Activated CD4-positive, alpha-beta memory T cell treated with anti-CD3 and anti-CD28 coated beads for 36 hours (primary cell): ENCODE measurements at regions not wholly inside any gene's neighbourhood (a gene's known extent, or its start where the extent isn't known, plus 50 kb on each side); places are given as distances from the start of the nearest gene placed in this dataset.

Experiments
- CTCF ChIA-PET: fragments of 350-600 bp; sonication (Branson Sonifier 250); formaldehyde crosslinking; loops from one replicate; lab custom pipeline; 2021; ENCODE audit warnings: antibody characterized with exemption, inconsistent platforms; lab: Charles Lee
- POLR2A ChIA-PET: fragments of 350-600 bp; sonication (Branson Sonifier 250); formaldehyde crosslinking; loops from one replicate; lab custom pipeline; 2021; ENCODE audit warnings: antibody characterized with exemption; lab: Charles Lee
- DNase-seq: peaks from one replicate; pipeline ENCODE4 v3.0.0-alpha.2; 2020
- H3K27ac Mint-ChIP-seq: one replicate; pipeline ENCODE4 v1.8.0; 2021; ENCODE audit warnings: mixed read lengths
- H3K27me3 Mint-ChIP-seq: one replicate; pipeline ENCODE4 v1.8.0; 2021; ENCODE audit warnings: mixed read lengths
- H3K36me3 Mint-ChIP-seq: one replicate; pipeline ENCODE4 v1.8.0; 2021; ENCODE audit warnings: mixed read lengths
- H3K4me1 Mint-ChIP-seq: one replicate; pipeline ENCODE4 v1.8.0; 2021; ENCODE audit warnings: low read depth, mixed read lengths
- H3K4me3 Mint-ChIP-seq: one replicate; pipeline ENCODE4 v1.8.0; 2021; ENCODE audit warnings: mild to moderate bottlenecking, mixed read lengths
- H3K9me3 Mint-ChIP-seq: one replicate; pipeline ENCODE4 v1.8.0; 2021; ENCODE audit warnings: mixed read lengths
- intact Hi-C: fragments of 100-400 bp; cut with micrococcal nuclease; formaldehyde crosslinking; loops from one replicate; pipeline ENCODE4 v1.15.1; 2023

GRCh38 chr7:17166824-17167379 lies 131.6 kb upstream of the AHR start:
- H3K27ac Mint-ChIP-seq, result no peak overlapping the region
- peaks cover 7% of the 10 kb centered on the region for H3K27me3 Mint-ChIP-seq
- CTCF ChIA-PET, result interaction anchor here (1.1 to 2.2 kb wide), 3 partner anchors 13 to 135 kb away, joined by 3 to 4 read pairs (median 4); no protein-coding TSS in a partner anchor
- intact Hi-C loops, result no loop called here
- peaks cover 7% of the 10 kb centered on the region for H3K36me3 Mint-ChIP-seq
- no peak overlapping the region for H3K4me3 Mint-ChIP-seq
- peaks cover 37% of the 10 kb centered on the region for H3K4me1 Mint-ChIP-seq
- peaks cover 12% of the 10 kb centered on the region for H3K9me3 Mint-ChIP-seq
- peak; percentile 55 for DNase-seq
- POLR2A ChIA-PET, result no interaction called here

GRCh38 chr7:17168416-17168815 lies 130.0 kb upstream of the AHR start:
- ChIA-PET POLR2A (interaction anchor here (1.0 kb wide), 1 partner anchor 16 kb away, joined by 3 read pairs; no protein-coding TSS in a partner anchor), CTCF (interaction anchor here (2.2 kb wide), 1 partner anchor 23 kb away, joined by 4 read pairs; no protein-coding TSS in a partner anchor)
- no peak for DNase-seq
- intact Hi-C loops, result loop anchor here (1.0 kb wide), 3 partner anchors 9 to 130 kb away; partner anchors contain the start of gene AHR
- Mint-ChIP-seq H3K27me3 (no peaks in the 10 kb centered on the region), H3K4me3 (no peak overlapping the region), H3K9me3 (peaks cover 2% of the 10 kb centered on the region), H3K36me3 (no peaks in the 10 kb centered on the region), H3K4me1 (peaks cover 25% of the 10 kb centered on the region), H3K27ac (no peak overlapping the region)

- no peak for DNase-seq
- ChIA-PET POLR2A (no interaction called here), CTCF (no interaction called here)
- H3K9me3 Mint-ChIP-seq, result peaks cover 2% of the 10 kb centered on the region
- H3K27me3 Mint-ChIP-seq, result no peaks in the 10 kb centered on the region
- no peaks in the 10 kb centered on the region for H3K36me3 Mint-ChIP-seq
- intact Hi-C loops, result no loop called here
- H3K4me3 Mint-ChIP-seq, result no peak overlapping the region
- peaks cover 27% of the 10 kb centered on the region for H3K4me1 Mint-ChIP-seq
- no peak overlapping the region for H3K27ac Mint-ChIP-seq
These were observed 127.0 kb upstream of the AHR start for GRCh38 chr7:17171427-17171826.

DNA sequence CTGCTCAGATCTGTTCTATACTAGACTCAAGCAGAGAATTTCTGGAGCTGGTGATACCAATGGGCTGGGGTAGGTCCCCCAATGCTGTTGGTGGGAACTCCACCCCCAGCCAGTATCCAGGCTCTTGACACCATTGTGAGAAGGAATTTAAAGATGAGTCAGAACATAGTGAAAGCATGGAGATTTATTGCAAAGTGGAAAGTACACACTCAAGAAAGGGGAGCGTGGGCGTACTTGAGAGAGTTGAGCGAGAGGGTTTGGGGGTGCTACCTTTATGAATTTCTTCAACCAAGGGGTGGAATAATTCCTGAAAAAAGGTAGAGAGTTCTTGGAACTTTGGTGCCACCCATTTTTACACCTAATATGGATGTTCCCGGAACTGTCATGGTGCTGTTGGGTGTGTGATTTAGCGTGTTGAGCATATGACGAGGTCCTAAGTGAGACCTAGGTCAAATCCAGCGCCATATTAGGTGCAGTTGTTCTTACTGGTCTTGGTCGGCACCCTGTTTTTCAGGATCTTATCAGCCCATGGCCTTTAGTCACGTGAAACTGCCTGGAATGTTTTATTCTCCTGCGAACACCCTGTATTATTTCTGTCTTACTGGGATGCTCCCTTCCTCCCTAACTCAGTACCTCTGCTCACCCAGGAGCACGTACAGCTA lies 122.0 kb upstream of the AHR start:
- intact Hi-C loops, result no loop called here
- H3K27ac Mint-ChIP-seq, result no peak overlapping the region
- H3K36me3 Mint-ChIP-seq, result no peaks in the 10 kb centered on the region
- ChIA-PET POLR2A (no interaction called here), CTCF (interaction anchor here (1.4 kb wide), 1 partner anchor 193 kb away, joined by 3 read pairs; no protein-coding TSS in a partner anchor)
- H3K9me3 Mint-ChIP-seq, result no peaks in the 10 kb centered on the region
- peaks cover 4% of the 10 kb centered on the region for H3K4me1 Mint-ChIP-seq
- DNase-seq, result no peak
- H3K27me3 Mint-ChIP-seq, result no peaks in the 10 kb centered on the region
- no peak overlapping the region for H3K4me3 Mint-ChIP-seq

DNA sequence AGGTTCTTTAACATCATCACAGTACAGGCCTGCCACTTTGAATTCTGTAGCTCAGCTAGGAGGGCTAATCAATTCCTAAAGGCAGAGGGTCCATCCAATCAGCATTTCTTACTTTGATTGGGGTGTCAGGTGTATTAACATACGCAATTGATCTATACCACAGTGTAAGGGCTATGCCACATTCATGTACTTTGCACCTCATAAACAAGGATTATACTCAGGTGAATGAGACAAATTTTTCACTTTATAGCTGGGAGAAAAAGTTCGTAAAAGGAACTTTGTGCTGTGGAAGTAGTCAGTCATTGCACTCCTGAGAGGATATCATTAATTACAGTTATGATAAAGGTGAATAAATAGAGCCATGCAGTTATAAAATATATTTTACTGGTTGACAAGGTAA lies 119.9 kb upstream of the AHR start:
- no peaks in the 10 kb centered on the region for H3K27me3 Mint-ChIP-seq
- no peak overlapping the region for H3K4me3 Mint-ChIP-seq
- peaks cover 4% of the 10 kb centered on the region for H3K4me1 Mint-ChIP-seq
- no peaks in the 10 kb centered on the region for H3K36me3 Mint-ChIP-seq
- intact Hi-C loops, result no loop called here
- H3K27ac Mint-ChIP-seq, result no peak overlapping the region
- no peaks in the 10 kb centered on the region for H3K9me3 Mint-ChIP-seq
- CTCF ChIA-PET, result interaction anchor here (1.0 to 1.2 kb wide), 2 partner anchors 123 to 440 kb away, joined by 3 read pairs; no protein-coding TSS in a partner anchor
- DNase-seq, result no peak
- POLR2A ChIA-PET, result no interaction called here

DNA sequence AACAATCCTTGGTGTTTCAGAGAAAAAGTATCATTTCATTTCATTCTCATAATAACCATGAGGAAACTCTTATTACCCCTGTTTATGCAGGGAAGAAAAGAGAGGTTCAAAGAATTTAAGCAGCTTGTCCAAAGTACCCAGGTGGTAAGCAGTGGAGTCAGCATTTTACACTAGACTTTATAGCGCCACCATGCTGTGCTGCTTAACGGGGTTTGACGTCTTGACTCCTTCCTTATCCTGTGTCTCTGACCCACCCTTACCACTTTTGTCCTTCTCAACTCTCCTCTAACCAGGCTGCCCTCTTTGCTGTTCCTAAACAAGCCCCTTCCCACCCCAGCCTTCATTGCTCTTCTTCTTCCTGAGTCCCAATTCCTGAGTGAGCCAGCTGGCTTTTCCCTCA lies 117.0 kb upstream of the AHR start:
- ChIA-PET CTCF (no interaction called here), POLR2A (no interaction called here)
- Mint-ChIP-seq H3K27ac (no peak overlapping the region), H3K36me3 (no peaks in the 10 kb centered on the region), H3K9me3 (no peaks in the 10 kb centered on the region), H3K27me3 (no peaks in the 10 kb centered on the region), H3K4me1 (peaks cover 10% of the 10 kb centered on the region), H3K4me3 (no peak overlapping the region)
- no peak for DNase-seq
- intact Hi-C loops, result no loop called here

DNA sequence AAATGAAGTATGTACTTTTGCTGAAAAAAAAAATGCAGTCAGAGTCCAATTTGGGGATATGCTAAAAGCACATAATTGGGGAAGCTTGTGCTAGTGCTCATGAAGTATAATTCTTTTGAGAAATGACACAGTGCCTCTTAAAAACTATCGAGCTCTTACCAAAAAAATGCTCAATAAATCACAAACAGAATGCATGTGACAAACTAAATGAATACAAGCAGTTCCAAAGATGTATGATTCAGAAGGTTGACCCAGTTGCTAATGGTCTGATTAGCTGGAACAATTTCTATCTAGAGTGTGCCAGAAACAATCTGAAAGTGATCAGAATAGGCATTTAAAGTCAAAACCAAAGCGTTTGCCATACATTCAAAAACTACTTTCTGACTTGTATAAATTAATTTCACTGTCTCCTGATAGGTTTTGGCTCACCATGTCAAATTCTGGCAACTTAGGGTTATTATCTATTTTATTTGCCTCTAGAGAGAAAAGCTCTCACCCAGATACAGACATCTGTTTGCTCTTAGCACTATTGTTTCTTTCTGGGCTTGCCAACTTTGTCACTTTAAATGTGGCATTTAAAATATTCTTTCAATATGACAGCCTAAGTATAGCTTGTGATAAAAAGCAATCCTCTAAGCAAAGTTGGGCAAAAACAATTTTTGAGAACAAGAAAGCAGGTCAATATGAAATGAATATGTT lies 114.7 kb upstream of the AHR start:
- no peak for DNase-seq
- CTCF ChIA-PET, result interaction anchor here (1.0 kb wide), 1 partner anchor 175 kb away, joined by 3 read pairs; no protein-coding TSS in a partner anchor
- Mint-ChIP-seq H3K27ac (no peak overlapping the region), H3K4me3 (no peak overlapping the region), H3K36me3 (no peaks in the 10 kb centered on the region), H3K4me1 (peaks cover 11% of the 10 kb centered on the region), H3K27me3 (no peaks in the 10 kb centered on the region), H3K9me3 (no peaks in the 10 kb centered on the region)
- POLR2A ChIA-PET, result no interaction called here
- intact Hi-C loops, result no loop called here

- H3K27ac Mint-ChIP-seq, result no peak overlapping the region
- intact Hi-C loops, result no loop called here
- peaks cover 11% of the 10 kb centered on the region for H3K4me1 Mint-ChIP-seq
- ChIA-PET CTCF (no interaction called here), POLR2A (interaction anchor here (1.1 kb wide), 1 partner anchor 16 kb away, joined by 3 read pairs; no protein-coding TSS in a partner anchor)
- no peaks in the 10 kb centered on the region for H3K27me3 Mint-ChIP-seq
- H3K4me3 Mint-ChIP-seq, result no peak overlapping the region
- no peaks in the 10 kb centered on the region for H3K9me3 Mint-ChIP-seq
- no peaks in the 10 kb centered on the region for H3K36me3 Mint-ChIP-seq
- DNase-seq, result no peak
These were observed 113.4 kb upstream of the AHR start for GRCh38 chr7:17184805-17185689.

DNA sequence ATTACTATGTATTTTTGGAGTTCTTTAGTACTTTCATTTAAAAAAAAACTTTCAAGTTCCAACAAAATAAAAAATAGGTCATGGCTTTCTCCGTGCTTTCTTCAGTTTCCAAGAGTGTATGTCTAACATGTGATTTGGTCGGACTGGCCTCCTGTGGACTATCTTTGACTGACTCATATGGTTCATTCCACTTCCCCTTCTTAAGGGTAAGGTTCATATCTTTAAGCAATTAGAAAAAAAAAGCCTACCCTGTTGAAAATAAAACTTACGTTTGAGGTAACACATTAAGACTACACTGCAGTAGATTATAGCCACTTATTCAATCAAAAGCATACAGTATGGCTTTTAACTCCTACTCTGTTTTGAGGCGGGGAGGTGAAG lies 112.8 kb upstream of the AHR start:
- H3K4me1 Mint-ChIP-seq, result peaks cover 11% of the 10 kb centered on the region
- no peaks in the 10 kb centered on the region for H3K27me3 Mint-ChIP-seq
- no peaks in the 10 kb centered on the region for H3K36me3 Mint-ChIP-seq
- no peak for DNase-seq
- H3K4me3 Mint-ChIP-seq, result no peak overlapping the region
- POLR2A ChIA-PET, result interaction anchor here (0.7 kb wide), 1 partner anchor 336 kb away, joined by 5 read pairs; no protein-coding TSS in a partner anchor
- H3K9me3 Mint-ChIP-seq, result no peaks in the 10 kb centered on the region
- no peak overlapping the region for H3K27ac Mint-ChIP-seq
- intact Hi-C loops, result no loop called here
- CTCF ChIA-PET, result no interaction called here

DNA sequence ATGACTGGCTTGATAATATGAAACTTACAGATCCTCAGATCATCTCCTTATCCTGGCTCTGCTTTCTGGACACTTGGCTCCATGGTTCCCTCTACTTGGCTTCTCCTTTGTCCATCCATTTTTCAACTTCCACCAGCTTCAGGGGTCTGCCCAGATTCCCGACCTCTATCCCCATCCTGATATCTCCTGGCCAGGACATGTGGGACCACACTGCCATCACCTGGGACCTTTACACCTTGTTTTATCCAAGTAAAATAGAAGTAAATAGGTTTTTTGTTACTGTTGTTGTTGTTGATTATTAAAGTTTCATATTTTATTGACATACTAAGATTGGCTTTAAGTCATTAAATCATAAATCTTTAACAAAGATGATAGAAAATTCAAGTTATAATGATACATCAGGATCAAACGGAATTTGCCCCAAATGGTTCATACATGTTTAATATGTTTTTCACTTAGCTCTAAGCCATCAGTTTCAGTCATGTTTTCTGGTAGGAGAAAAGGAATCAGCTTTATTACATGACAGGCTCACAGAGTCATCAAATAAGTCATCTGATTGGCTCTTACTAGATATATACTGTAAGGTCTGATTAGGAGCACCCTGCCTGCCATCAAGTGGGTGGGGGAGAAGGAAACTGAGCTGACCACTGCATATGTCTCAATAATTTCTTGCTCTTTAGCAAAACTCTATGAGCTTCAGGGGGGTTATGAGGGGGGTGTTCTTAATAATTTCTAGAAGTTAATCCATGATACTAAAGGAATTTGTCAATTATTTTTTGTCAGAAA lies 111.5 kb upstream of the AHR start:
- peaks cover 11% of the 10 kb centered on the region for H3K4me1 Mint-ChIP-seq
- intact Hi-C loops, result no loop called here
- H3K9me3 Mint-ChIP-seq, result no peaks in the 10 kb centered on the region
- H3K36me3 Mint-ChIP-seq, result no peaks in the 10 kb centered on the region
- no peak for DNase-seq
- H3K4me3 Mint-ChIP-seq, result no peak overlapping the region
- CTCF ChIA-PET, result no interaction called here
- no peaks in the 10 kb centered on the region for H3K27me3 Mint-ChIP-seq
- POLR2A ChIA-PET, result no interaction called here
- no peak overlapping the region for H3K27ac Mint-ChIP-seq

DNA sequence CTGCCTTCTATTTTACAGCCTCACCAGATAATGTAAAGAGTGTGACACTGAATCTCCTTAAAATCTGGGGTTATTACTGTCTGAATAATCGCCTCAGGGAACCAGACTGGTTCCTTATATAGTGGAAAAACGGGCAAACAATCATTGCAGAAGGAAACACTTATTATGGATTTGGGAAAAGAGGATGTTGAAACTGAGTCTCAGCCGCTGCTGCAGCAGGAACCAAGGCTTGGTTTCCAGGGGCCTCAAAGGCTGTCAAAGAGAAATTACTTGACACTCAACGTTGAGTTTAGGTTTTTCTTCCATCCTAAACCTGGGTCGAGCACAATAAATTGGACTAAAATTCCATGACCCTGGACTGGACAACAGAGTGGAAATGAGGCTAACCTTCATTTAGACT lies 103.8 kb upstream of the AHR start:
- POLR2A ChIA-PET, result no interaction called here
- Mint-ChIP-seq H3K9me3 (no peaks in the 10 kb centered on the region), H3K4me1 (peaks cover 9% of the 10 kb centered on the region), H3K27me3 (no peaks in the 10 kb centered on the region), H3K27ac (no peak overlapping the region), H3K36me3 (no peaks in the 10 kb centered on the region), H3K4me3 (no peak overlapping the region)
- intact Hi-C loops, result no loop called here
- DNase-seq, result no peak
- CTCF ChIA-PET, result no interaction called here
